ENCODE measurements at regions not wholly inside any gene's neighbourhood (a gene's known extent, or its start where the extent isn't known, plus 50 kb on each side); places are given as distances from the start of the nearest gene placed in this dataset.

GRCh38 chr15:81516461-81516860 is 142.4 kb upstream of the TMC3 start:
- peak; percentile 61 for DNase-seq (ENCODE audit: low read depth)
- no peak overlapping the region for H3K4me3 ChIP-seq (ENCODE audit: low read length)
- TF ChIP-seq, protein P1, sequence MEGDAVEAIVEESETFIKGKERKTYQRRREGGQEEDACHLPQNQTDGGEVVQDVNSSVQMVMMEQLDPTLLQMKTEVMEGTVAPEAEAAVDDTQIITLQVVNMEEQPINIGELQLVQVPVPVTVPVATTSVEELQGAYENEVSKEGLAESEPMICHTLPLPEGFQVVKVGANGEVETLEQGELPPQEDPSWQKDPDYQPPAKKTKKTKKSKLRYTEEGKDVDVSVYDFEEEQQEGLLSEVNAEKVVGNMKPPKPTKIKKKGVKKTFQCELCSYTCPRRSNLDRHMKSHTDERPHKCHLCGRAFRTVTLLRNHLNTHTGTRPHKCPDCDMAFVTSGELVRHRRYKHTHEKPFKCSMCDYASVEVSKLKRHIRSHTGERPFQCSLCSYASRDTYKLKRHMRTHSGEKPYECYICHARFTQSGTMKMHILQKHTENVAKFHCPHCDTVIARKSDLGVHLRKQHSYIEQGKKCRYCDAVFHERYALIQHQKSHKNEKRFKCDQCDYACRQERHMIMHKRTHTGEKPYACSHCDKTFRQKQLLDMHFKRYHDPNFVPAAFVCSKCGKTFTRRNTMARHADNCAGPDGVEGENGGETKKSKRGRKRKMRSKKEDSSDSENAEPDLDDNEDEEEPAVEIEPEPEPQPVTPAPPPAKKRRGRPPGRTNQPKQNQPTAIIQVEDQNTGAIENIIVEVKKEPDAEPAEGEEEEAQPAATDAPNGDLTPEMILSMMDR (IDR thresholded peaks at IDR 0.05; ENCODE audit: insufficient read depth, low read depth, low read length, missing control alignments): no peak

DNA sequence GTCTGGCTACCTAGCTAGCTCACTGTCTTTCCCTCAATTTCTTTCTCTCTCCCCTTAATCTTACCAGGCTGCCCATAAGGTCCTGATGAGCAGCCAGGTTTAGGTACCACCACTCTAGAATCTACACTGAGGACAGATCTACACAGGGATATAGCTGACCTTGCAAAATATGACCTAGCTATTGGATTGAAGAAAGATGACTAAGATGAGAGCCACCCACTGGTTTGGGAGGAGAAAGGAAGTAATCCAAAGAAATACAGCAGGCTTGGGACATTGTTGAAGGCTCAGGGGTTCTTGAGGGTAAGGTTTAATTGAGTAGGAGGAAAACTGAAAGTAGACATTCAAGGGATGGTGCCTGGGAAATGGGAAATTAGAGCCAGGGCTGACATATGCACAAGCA is 142.0 kb upstream of the TMC3 start:
- DNase-seq (ENCODE audit: low read depth): peak; percentile 23
- TF ChIP-seq, protein P1 (IDR thresholded peaks at IDR 0.05; ENCODE audit: insufficient read depth, low read depth, low read length, missing control alignments): no peak
- H3K4me3 ChIP-seq (ENCODE audit: low read length): no peak overlapping the region

DNA sequence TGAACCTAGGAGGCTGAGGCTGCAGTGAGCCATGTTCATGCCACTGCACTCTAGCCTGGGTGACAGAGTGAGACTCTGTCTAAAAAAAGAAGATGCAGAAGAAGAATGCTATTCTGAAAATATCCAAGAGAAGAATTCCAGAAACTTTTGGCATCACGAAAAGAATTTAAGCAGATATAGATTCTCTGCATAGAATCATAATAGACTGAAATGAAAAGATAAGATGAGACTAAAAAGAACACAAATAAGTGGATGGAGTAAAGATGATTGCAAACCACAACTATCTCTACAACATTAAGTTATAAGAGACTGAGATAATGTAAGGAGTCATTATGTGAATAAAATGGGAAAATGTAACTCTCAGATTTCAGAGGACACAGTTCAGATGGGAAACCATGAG is 140.7 kb upstream of the TMC3 start:
- TF ChIP-seq, protein P1 (IDR thresholded peaks at IDR 0.05; ENCODE audit: insufficient read depth, low read depth, low read length, missing control alignments): no peak
- H3K4me3 ChIP-seq (ENCODE audit: low read length): no peak overlapping the region
- no peak for DNase-seq (ENCODE audit: low read depth)

- TF ChIP-seq, protein P1 (IDR thresholded peaks at IDR 0.05; ENCODE audit: insufficient read depth, low read depth, low read length, missing control alignments): no peak
- no peak overlapping the region for H3K4me3 ChIP-seq (ENCODE audit: low read length)
- peak; percentile 40 for DNase-seq (ENCODE audit: low read depth)
Observed at GRCh38 chr15:81511138-81511537, 137.1 kb upstream of the TMC3 start.

DNA sequence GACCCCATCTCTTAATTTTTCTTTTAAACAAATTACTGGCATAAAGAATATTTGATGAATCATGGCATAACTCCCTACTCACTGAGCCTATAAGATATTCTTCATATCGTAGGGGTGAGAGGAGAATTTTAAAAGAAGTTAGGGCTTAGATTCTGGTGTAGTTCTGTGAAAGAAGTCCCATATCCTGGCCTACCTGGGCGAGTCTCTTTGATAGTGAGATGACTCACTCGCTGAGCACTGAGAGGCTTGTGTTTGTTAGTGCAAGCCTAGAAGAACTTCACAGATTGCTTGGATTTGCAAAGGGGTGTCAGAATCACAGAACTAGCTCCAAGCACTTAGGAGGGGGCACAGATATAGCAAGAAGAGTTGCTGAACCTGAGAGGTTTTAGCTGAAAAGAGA is 133.8 kb upstream of the TMC3 start:
- H3K4me3 ChIP-seq (ENCODE audit: low read length): no peak overlapping the region
- DNase-seq (ENCODE audit: low read depth): peak; percentile 70
- TF ChIP-seq, protein P1 (IDR thresholded peaks at IDR 0.05; ENCODE audit: insufficient read depth, low read depth, low read length, missing control alignments): no peak

DNA sequence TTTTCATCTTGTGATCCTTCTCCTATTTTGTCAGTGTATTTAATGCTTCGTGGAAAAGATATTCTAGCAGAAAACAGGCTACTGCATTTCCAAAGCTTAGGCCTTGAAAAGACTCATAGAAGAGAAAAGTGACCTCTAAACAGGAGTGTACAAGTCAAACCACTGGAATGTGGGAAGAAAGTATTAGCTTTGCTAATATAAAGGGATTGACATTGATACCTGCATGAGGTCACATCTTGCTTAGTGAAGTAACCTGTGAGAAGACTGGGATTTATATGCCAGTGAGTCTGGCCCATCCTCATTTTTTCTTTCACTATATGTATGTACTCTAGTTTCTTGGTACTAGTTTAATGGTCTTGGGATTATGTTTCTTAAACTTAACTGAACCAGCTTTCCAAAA is 132.9 kb upstream of the TMC3 start:
- TF ChIP-seq, protein P1 (IDR thresholded peaks at IDR 0.05; ENCODE audit: insufficient read depth, low read depth, low read length, missing control alignments): no peak
- peak; percentile 25 for DNase-seq (ENCODE audit: low read depth)
- no peak overlapping the region for H3K4me3 ChIP-seq (ENCODE audit: low read length)

GRCh38 chr15:81506071-81506470 is 132.1 kb upstream of the TMC3 start:
- no peak overlapping the region for H3K4me3 ChIP-seq (ENCODE audit: low read length)
- peak; percentile 56 for DNase-seq (ENCODE audit: low read depth)
- TF ChIP-seq, protein P1 (IDR thresholded peaks at IDR 0.05; ENCODE audit: insufficient read depth, low read depth, low read length, missing control alignments): no peak
